ENCODE measurements at regions not wholly inside any gene's neighbourhood (a gene's known extent, or its start where the extent isn't known, plus 50 kb on each side); places are given as distances from the start of the nearest gene placed in this dataset.

DNA sequence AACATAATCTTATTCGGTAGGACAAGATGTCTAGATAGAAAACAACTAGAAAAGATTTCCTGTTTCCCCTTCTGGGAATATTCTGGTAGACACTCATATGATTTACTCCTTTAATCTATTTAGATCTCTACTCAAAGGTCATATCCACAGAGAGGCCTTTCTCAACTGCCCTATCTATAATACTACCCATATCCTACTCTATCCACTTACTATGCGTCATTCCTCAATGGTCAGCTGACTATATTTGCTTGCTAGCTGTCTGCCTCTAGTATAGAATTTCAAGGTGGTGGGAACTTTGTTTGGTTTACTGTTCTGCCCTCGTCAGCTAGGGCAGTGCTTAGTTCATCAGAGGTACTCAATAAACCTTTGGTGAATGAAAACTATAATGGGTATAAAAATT lies 157.8 kb upstream of the PKP2 start:
- no peaks in the 10 kb centered on the region for H3K79me2 ChIP-seq (ENCODE audit: insufficient read depth, low read length)
- in situ Hi-C loops (cut with HindIII; ENCODE audit: extremely low pct_ligation_motif_present, low pct_unique_long_range_greater_than_20kb): no loop called here
- H3K4me1 ChIP-seq (ENCODE audit: insufficient read depth, low read length): no peaks in the 10 kb centered on the region
- no TSS peak for BruUV-seq (replicated peaks)
- H3K27ac ChIP-seq (ENCODE audit: extremely low read length, insufficient read depth, low read length): no peak overlapping the region
- H2AFZ ChIP-seq (ENCODE audit: low read length): no peak overlapping the region
- FAIRE-seq: no peak
- H3K4me3 ChIP-seq (replicated peaks in 1 of 3; ENCODE audit: insufficient read depth in 1 of 3, low read depth in 2 of 3, low read length in 3 of 3): no peak overlapping the region
- no peaks in the 10 kb centered on the region for H3K9me3 ChIP-seq (ENCODE audit: low read length)
- intact Hi-C loops (cut with micrococcal nuclease; ENCODE audit: unreplicated experiment): no loop called here
- peaks cover 0 to 1% of the 10 kb centered on the region in 2 experiments; a peak in 1 of 5 replicates for H3K27me3 ChIP-seq (ENCODE audit: control insufficient read depth in 1 of 2, insufficient read depth in 2 of 2, low read length in 2 of 2)
- H3K9ac ChIP-seq (ENCODE audit: insufficient read depth, low read depth, low read length): no peak overlapping the region
- WGBS (ENCODE audit: low lambda C conversion rate): 15% methylated on average over 3 of the region's 3 CpGs
- no peaks in the 10 kb centered on the region for H4K20me1 ChIP-seq (ENCODE audit: insufficient read depth, low read length)
- no peak for DNase-seq (ENCODE audit: low spot score)
- CTCF ChIA-PET (ENCODE audit: low intra/inter-chr PET ratio, low total read pairs): no interaction called here
- no peaks in the 10 kb centered on the region for H3K36me3 ChIP-seq (replicated peaks in 1 of 2; ENCODE audit: control insufficient read depth in 1 of 2, insufficient read depth in 2 of 2, low read length in 2 of 2)
- H3K4me2 ChIP-seq (ENCODE audit: low read depth, low read length): no peak overlapping the region
- no peak for ATAC-seq
- no peak for TF ChIP-seq ATF7-NPFF (CRISPR knock-in tag; IDR thresholded peaks at IDR 0.05; ENCODE audit: low read depth)
- no peak for TF ChIP-seq STAT6 (CRISPR knock-in tag; IDR thresholded peaks at IDR 0.05; ENCODE audit: borderline replicate concordance)
- TF ChIP-seq FOXA3 (CRISPR knock-in tag; IDR thresholded peaks at IDR 0.05): no peak
- no peak for TF ChIP-seq PHF21A (CRISPR knock-in tag; IDR thresholded peaks at IDR 0.05)
- TF ChIP-seq MED13 (CRISPR knock-in tag; IDR thresholded peaks at IDR 0.05): no peak
- TF ChIP-seq, protein P1, sequence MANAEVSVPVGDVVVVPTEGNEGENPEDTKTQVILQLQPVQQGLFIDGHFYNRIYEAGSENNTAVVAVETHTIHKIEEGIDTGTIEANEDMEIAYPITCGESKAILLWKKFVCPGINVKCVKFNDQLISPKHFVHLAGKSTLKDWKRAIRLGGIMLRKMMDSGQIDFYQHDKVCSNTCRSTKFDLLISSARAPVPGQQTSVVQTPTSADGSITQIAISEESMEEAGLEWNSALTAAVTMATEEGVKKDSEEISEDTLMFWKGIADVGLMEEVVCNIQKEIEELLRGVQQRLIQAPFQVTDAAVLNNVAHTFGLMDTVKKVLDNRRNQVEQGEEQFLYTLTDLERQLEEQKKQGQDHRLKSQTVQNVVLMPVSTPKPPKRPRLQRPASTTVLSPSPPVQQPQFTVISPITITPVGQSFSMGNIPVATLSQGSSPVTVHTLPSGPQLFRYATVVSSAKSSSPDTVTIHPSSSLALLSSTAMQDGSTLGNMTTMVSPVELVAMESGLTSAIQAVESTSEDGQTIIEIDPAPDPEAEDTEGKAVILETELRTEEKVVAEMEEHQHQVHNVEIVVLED (CRISPR knock-in tag; IDR thresholded peaks at IDR 0.05; ENCODE audit: borderline replicate concordance): no peak
- no peak for TF ChIP-seq ZNF253 (CRISPR knock-in tag; IDR thresholded peaks at IDR 0.05; ENCODE audit: borderline replicate concordance)
- no peak for TF ChIP-seq NFKBIZ (CRISPR knock-in tag; IDR thresholded peaks at IDR 0.05)
- no peak for TF ChIP-seq ZC3H4 (CRISPR knock-in tag; IDR thresholded peaks at IDR 0.05; ENCODE audit: borderline replicate concordance)
- no peak for TF ChIP-seq HNRNPH1 (optimal IDR thresholded peaks at IDR 0.05; ENCODE audit: low read depth, low read length)
- TF ChIP-seq IKZF1 (IDR thresholded peaks at IDR 0.05): no peak
- TF ChIP-seq ZNF33A (CRISPR knock-in tag; IDR thresholded peaks at IDR 0.05; ENCODE audit: borderline replicate concordance): no peak
- no peak for TF ChIP-seq PRDM10 (CRISPR knock-in tag; IDR thresholded peaks at IDR 0.05; ENCODE audit: low read depth)
- POLR2A ChIA-PET: no interaction called here
